Endothelial cell of umbilical vein (primary cell): ENCODE measurements at regions not wholly inside any gene's neighbourhood (a gene's known extent, or its start where the extent isn't known, plus 50 kb on each side); places are given as distances from the start of the nearest gene placed in this dataset.

Experiments
- BruUV-seq: library from RNA; stranded (reverse); fragments of 400-500 nt; replicated peaks from 2 replicates; lab custom pipeline; 2021; lab: Mats Ljungman, UMichigan
- CTCF ChIA-PET: fragments of 300-600, 350-600 bp; sonication (Branson Sonifier 250); formaldehyde crosslinking; loops from one replicate; lab custom pipeline; 2021; ENCODE audit warnings: antibody characterized with exemption, inconsistent platforms; lab: Charles Lee
- POLR2A ChIA-PET: fragments of 300-600, 350-600 bp; sonication (Branson Sonifier 250); formaldehyde crosslinking; loops from one replicate; lab custom pipeline; 2021; ENCODE audit warnings: antibody characterized with exemption, inconsistent platforms; lab: Charles Lee
- DNase-seq: peaks from one replicate; pipeline ENCODE4 v3.0.0-alpha.2; 2011; ENCODE audit warnings: low read depth, low spot score
- FAIRE-seq: peaks from 2 replicates; lab custom pipeline; 2011; peaks lifted over from hg19 to GRCh38; lab: Jason Lieb, UNC
- H2AFZ ChIP-seq: 2 replicates; pipeline ENCODE4 v1.6.0; 2012; ENCODE audit warnings: low read depth, low read length, control low read depth, inconsistent platforms
- H3K27ac ChIP-seq: 2 replicates; pipeline ENCODE4 v1.5.1; 2011; ENCODE audit warnings: low read depth, mild to moderate bottlenecking, control low read depth, low read length, moderate library complexity; ENCODE audit not compliant: insufficient read depth
- H3K27me3 ChIP-seq, 2 experiments: 2 replicates each; pipeline versions ENCODE4 v1.6.0 to v1.6.1; 2011; ENCODE audit warnings: low read length in 2 of 2, mixed read lengths in 1 of 2; ENCODE audit not compliant: control insufficient read depth in 2 of 2, insufficient read depth in 2 of 2
- H3K36me3 ChIP-seq, 2 experiments: 2 replicates in 1 of 2; 3 replicates in 1 of 2; pipeline ENCODE4 v1.5.1; 2011; ENCODE audit warnings: low read length in 2 of 2, mild to moderate bottlenecking in 1 of 2, moderate library complexity in 1 of 2; ENCODE audit not compliant: control insufficient read depth in 2 of 2, insufficient read depth in 2 of 2; ENCODE audit errors: extremely low read depth in 1 of 2
- H3K4me1 ChIP-seq: 3 replicates; pipeline ENCODE4 v1.5.1; 2011; ENCODE audit warnings: mild to moderate bottlenecking, low read length; ENCODE audit not compliant: control insufficient read depth, insufficient read depth; ENCODE audit errors: extremely low read depth
- H3K4me2 ChIP-seq: 2 replicates; pipeline ENCODE4 v1.6.1; 2011; ENCODE audit warnings: low read length, control low read depth, mixed read lengths; ENCODE audit not compliant: insufficient read depth
- H3K4me3 ChIP-seq, 3 experiments: fragments of 200-600 bp in 1 of 3; sonication (generic), shearing (Covaris generic) in 1 of 3; replicated peaks in 1 of 3; 2 replicates each; pipeline ENCODE4 v1.5.1; 2011 to 2016; ENCODE audit warnings: control low read depth in 3 of 3, low read length in 3 of 3, mild to moderate bottlenecking in 2 of 3, inconsistent platforms in 1 of 3, low read depth in 1 of 3, moderate library complexity in 1 of 3; ENCODE audit not compliant: insufficient read depth in 1 of 3
- H3K79me2 ChIP-seq: 2 replicates; pipeline ENCODE4 v1.6.0; 2012; ENCODE audit warnings: low read length, inconsistent platforms; ENCODE audit not compliant: control insufficient read depth, insufficient read depth
- H3K9ac ChIP-seq: replicated peaks from 2 replicates; pipeline ENCODE3; 2011; ENCODE audit warnings: low read length, control low read depth; ENCODE audit not compliant: insufficient read depth; ENCODE audit errors: extremely low read depth
- H3K9me1 ChIP-seq: replicated peaks from 3 replicates; pipeline ENCODE4 v1.6.0; 2011; ENCODE audit warnings: mild to moderate bottlenecking, low read length; ENCODE audit not compliant: control insufficient read depth, insufficient read depth; ENCODE audit errors: extremely low read depth
- H3K9me3 ChIP-seq: replicated peaks from 2 replicates; pipeline ENCODE4 v1.5.1; 2012; ENCODE audit warnings: low read length, inconsistent platforms; ENCODE audit not compliant: control insufficient read depth, insufficient read depth
- H4K20me1 ChIP-seq: replicated peaks from 2 replicates; pipeline ENCODE3; 2011; ENCODE audit warnings: mild to moderate bottlenecking, low read length; ENCODE audit not compliant: control insufficient read depth, insufficient read depth; ENCODE audit errors: extremely low read depth
- CTCF ChIP-seq, 2 donors: IDR thresholded peaks; 1 replicate in 1 of 2; 2 replicates in 1 of 2; pipeline ENCODE4 v1.5.1; 2011; ENCODE audit warnings: low read length in 2 of 2, mild to moderate bottlenecking in 2 of 2, moderate library complexity in 2 of 2, control low read depth in 1 of 2, inconsistent platforms in 1 of 2, low read depth in 1 of 2; ENCODE audit not compliant: insufficient read depth in 1 of 2; ENCODE audit errors: extremely low read depth in 1 of 2
- EZH2 ChIP-seq: IDR thresholded peaks from 2 replicates; pipeline ENCODE4 v1.6.1; 2012; ENCODE audit warnings: borderline replicate concordance, low read depth, mild to moderate bottlenecking, moderate library complexity, low read length, inconsistent platforms; ENCODE audit not compliant: severe bottlenecking
- FOS ChIP-seq: IDR thresholded peaks from 2 replicates; pipeline ENCODE4 v1.6.1; 2011; ENCODE audit warnings: mild to moderate bottlenecking, low read length, moderate library complexity, borderline replicate concordance; ENCODE audit not compliant: insufficient read depth
- GATA2 ChIP-seq: IDR thresholded peaks from 2 replicates; pipeline ENCODE4 v1.7.0; 2011; ENCODE audit warnings: low read depth, mild to moderate bottlenecking, moderate library complexity, mixed read lengths, low read length; ENCODE audit not compliant: insufficient read length, insufficient read depth
- JUN ChIP-seq: IDR thresholded peaks from 2 replicates; pipeline ENCODE4 v1.6.1; 2011; ENCODE audit warnings: borderline replicate concordance, low read depth; ENCODE audit not compliant: insufficient read length, insufficient read depth
- MYC ChIP-seq: IDR thresholded peaks from one replicate; pipeline ENCODE4 v1.6.1; 2011; ENCODE audit warnings: mild to moderate bottlenecking, low read depth, low read length
- POLR2A ChIP-seq: IDR thresholded peaks from 2 replicates; pipeline ENCODE4 v1.6.1; 2012; ENCODE audit warnings: low read depth, mild to moderate bottlenecking, control low read depth, low read length
- POLR2AphosphoS5 ChIP-seq: IDR thresholded peaks from 2 replicates; pipeline ENCODE4 v1.6.1; 2012; ENCODE audit warnings: low read depth, mild to moderate bottlenecking, control low read depth, low read length, moderate library complexity; ENCODE audit not compliant: insufficient read depth
- dilution Hi-C: fragments of 300-500 bp; cut with MboI; formaldehyde crosslinking; loops from one replicate; pipeline ENCODE4 v1.15.0; 2019; ENCODE audit warnings: low sequenced_read_pairs; ENCODE audit not compliant: extremely low pct_ligation_motif_present
- intact Hi-C: fragments of 100-400 bp; cut with micrococcal nuclease; formaldehyde crosslinking; loops from one replicate; pipeline ENCODE4 v1.10.0; 2022
- TF ChIP-seq, protein P1 (sequence below): IDR thresholded peaks from 2 replicates; pipeline ENCODE4 v1.6.1; 2011; ENCODE audit not compliant: insufficient read depth, insufficient read length

- BruUV-seq: no TSS peak
- H3K9ac ChIP-seq: no peak overlapping the region
- intact Hi-C loops: no loop called here
- H3K27me3 ChIP-seq: no peaks in the 10 kb centered on the region
- no peak overlapping the region for H3K4me3 ChIP-seq
- dilution Hi-C loops: no loop called here
- FAIRE-seq (no peak), DNase-seq (no peak)
- H3K79me2 ChIP-seq: no peaks in the 10 kb centered on the region
- H4K20me1 ChIP-seq: no peaks in the 10 kb centered on the region
- no peaks in the 10 kb centered on the region for H3K9me1 ChIP-seq
- H3K36me3 ChIP-seq: no peaks in the 10 kb centered on the region
- H3K4me2 ChIP-seq: no peak overlapping the region
- H2AFZ ChIP-seq: no peak overlapping the region
- peaks cover 20% of the 10 kb centered on the region for H3K4me1 ChIP-seq
- H3K27ac ChIP-seq: no peak overlapping the region
- ChIA-PET POLR2A (interaction anchor here (1.1 to 3.1 kb wide), 2 partner anchors 11 to 63 kb away, joined by 7 to 61 read pairs; a partner anchor contains a TSS), CTCF (no interaction called here)
- TF ChIP-seq, protein P1, sequence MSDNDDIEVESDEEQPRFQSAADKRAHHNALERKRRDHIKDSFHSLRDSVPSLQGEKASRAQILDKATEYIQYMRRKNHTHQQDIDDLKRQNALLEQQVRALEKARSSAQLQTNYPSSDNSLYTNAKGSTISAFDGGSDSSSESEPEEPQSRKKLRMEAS: no peak
- no peak for TF ChIP-seq GATA2
- TF ChIP-seq MYC: no peak
- no peak for TF ChIP-seq FOS
- TF ChIP-seq POLR2A: no peak
- TF ChIP-seq EZH2: no peak
- TF ChIP-seq CTCF (IDR thresholded peaks at IDR 0.05; ENCODE audit: extremely low read depth in 1 of 2, insufficient read depth in 1 of 2, low read depth in 1 of 2, low read length in 2 of 2): no peak
- TF ChIP-seq POLR2AphosphoS5: no peak
- TF ChIP-seq JUN: no peak
- H3K9me3 ChIP-seq: no peaks in the 10 kb centered on the region
Measured at GRCh38 chr6:26187292-26187691, 100.1 kb downstream of the HFE start.
